NCI-H2227 treated with DMSO at 0.1 percent for 48 hours (cell line): ENCODE measurements at regions not wholly inside any gene's neighbourhood (a gene's known extent, or its start where the extent isn't known, plus 50 kb on each side); places are given as distances from the start of the nearest gene placed in this dataset.

Experiments used
- DNase-seq: peaks from one replicate; lab custom pipeline; 2025; lab: John Stamatoyannopoulos, UW

DNA sequence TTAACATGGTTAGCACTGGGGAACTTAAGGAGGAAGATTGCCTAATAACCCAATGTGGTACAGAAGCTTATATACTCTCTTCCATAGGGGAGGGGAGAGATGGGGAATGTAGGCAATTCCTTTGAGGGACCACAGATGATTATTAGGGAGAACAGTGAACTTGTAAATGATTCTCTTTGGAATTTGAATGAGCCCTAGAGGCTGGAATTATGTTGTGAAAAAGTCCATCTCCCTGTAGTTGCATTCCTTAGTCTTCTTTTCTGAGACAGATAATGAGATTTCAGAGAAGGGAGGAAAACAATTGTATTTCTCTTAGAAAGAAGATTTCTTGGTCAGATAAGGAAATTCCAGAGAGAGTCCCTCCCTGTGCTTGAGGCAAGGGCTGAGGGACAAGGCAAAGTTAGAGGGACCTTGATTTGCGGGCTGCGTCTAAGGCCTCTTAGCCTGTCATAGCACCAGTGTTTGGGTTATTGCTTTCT, 89.0 kb upstream of the HMCN1 start:
- DNase-seq = no peak

DNA sequence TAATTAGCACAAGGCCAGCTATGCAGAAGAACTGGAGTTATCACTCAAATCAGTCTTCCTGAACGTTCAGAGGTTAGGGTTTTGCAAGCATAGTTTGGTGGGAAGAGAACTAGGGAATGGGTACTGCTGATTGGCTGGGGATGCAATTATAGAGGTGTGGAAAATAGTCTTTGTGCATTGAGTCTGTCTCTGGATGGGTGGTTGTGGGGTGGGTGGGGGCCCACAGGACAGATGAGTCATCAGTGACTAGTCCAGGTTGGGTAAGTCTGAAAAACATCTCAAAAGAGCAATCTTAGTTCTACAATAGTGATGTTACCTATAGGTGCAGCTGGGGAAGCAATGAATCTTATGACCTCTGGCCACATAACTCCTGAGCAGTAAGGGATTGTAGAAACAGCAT, 89.7 kb upstream of the HMCN1 start:
- no peak for DNase-seq

- no peak for DNase-seq
Observed at GRCh38 chr1:185636848-185637247, 97.3 kb upstream of the HMCN1 start.

GRCh38 chr1:185634704-185635103, 99.5 kb upstream of the HMCN1 start:
- no peak for DNase-seq

DNA sequence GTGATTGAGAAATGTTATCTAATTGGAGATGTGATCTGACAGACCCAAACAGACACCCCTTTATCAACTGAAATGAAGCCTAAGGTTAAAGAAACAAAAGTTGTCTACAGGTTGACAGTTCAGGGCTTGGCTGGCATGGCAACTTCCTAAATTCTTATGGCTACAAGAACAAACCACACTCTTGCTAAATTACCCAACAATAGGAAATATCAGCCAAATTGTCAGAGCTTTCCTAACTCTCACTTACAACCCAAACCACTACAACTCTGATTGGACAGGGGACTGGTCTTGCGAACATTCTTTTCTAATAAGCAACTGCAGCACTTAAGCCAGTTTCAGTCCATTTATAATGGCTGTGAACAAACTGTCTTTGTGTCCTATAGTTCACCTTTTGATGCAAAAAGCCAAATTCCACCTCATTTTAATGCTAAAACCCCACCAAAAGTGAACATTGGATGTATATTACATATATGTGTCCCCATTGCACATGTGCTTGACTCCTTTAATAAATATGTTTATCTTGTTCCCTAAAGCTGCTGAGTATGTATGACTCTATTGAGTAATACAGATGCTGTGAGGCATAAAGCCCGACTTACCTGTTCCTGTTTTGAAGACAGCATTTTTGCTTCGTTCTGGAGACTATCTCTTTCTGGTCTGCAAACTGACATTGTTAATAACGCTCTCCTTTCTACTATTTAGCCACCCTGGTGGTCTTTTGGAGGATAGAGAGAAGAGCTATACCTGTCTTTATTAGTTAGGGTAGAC, 101.3 kb upstream of the HMCN1 start:
- no peak for DNase-seq

DNA sequence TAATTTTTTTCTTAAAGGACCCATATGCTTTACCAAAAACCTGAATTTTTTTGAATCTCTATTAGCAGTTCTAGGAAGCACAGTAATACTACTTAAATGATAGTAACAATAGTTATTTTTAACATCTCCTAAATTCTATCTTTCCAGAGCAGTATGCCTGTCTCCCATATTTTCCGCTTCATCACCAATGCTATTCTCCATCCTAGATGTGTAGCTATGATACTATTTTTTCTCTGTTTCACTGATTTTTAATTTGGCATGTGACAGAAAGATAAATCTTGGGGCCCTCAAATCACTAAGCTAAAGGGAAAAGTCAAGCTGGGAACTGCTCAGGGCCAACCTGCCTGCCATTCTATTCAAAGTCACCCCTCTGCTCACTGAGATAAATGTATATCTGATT, 102.3 kb upstream of the HMCN1 start:
- no peak for DNase-seq

DNA sequence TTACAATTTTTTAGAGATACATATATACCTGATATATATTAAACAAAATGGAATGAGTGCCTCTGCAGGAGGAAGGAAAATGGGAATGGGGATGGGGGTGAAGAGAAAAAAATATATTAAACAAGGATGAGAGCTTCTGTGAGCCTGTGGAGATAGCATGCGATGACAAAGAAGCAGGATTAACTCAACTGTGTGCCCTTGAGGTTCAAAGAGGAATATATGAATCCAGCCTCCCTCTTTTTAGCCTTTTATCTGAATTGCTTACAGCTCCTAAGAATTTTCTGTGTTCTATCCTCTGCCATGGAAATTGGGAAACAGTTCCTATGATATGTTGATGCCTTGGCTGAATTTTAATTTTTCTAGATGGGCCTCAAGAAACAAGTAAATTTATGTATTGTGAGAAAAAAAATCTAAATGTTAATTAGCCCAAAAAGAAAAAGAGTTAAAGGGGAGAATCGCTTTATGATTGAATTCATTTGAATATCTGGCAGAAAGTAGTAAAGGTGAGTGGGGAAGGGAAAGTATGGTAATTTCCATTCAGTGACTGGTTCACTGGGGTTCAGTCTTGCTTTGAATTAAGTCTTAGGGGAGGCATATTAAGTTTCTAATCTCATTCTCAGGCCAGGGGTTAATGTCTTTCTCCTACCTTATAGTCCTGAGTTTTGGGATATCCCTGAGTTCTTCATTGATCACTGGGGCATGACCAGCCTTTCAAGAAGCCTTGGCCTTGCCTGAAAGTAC, 106.3 kb upstream of the HMCN1 start:
- DNase-seq = no peak

- DNase-seq = no peak
Observed at GRCh38 chr1:185627171-185627570, 107.0 kb upstream of the HMCN1 start.

- no peak for DNase-seq
Observed at GRCh38 chr1:185626344-185626743, 107.8 kb upstream of the HMCN1 start.

DNA sequence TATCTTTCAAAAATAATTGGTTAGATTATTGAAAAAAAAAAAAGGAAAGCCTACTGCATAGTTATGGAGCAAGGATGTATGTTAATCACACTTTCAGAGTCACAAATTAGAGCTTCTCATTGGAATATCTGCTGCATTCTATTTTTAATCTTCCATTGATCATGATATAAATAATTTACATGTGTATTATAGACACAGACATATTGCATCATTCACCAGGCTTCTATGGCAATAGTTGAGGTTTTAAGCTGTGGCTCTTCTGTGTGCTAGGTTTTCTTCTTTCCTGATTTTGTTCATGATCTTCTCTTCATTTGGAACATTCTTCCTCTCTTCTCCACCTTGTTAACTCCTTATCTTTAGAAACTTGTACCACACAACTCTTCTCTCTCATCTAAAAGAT, 123.2 kb upstream of the HMCN1 start:
- no peak for DNase-seq

DNA sequence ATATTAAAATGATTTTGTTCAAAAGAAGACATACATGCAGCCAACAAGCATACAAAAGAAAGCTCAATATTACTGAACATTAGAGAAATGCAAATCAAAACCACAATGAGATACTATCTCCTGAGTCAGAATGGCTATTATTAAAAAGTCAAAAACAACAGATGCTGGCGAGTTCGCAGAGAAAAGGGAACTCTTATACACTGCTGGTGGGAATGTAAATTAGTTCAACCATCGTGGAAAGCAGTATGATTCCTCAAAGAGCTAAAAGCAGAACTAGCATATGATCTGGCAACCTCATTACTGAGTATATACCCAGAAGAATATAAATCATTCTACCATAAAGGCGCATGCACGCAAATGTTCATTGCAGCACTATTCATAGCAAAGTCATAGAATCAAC, 126.0 kb upstream of the HMCN1 start:
- no peak for DNase-seq

- DNase-seq = no peak
Observed at GRCh38 chr1:185603158-185603557, 131.0 kb upstream of the HMCN1 start.

GRCh38 chr1:185601189-185601588, 133.0 kb upstream of the HMCN1 start:
- no peak for DNase-seq

- DNase-seq = no peak
Observed at GRCh38 chr1:185600641-185601040, 133.6 kb upstream of the HMCN1 start.

- DNase-seq = no peak
Observed at GRCh38 chr1:185598332-185598731, 135.9 kb upstream of the HMCN1 start.

- DNase-seq = no peak
Observed at GRCh38 chr1:185595835-185596667, 138.1 kb upstream of the HMCN1 start.

GRCh38 chr1:185594786-185595410, 139.3 kb upstream of the HMCN1 start:
- DNase-seq = no peak

DNA sequence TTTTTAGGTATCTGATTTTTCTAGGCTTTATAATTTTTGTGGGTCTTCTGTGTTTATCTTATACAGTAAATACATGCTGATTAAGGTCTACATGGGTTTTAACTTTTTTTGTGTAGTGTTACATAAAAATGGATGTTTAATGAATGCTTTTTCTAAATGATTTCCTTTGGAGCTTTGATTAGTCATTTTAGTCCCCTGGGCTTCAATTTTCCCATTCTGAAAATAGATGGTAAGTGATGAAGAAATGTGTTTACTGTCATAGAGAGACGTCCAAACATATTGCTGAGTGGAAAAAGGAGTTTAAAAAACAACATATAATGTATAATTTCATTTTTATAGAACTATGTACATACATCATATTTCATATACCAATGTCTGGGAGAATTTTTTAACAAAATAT, 140.9 kb upstream of the HMCN1 start:
- no peak for DNase-seq

DNA sequence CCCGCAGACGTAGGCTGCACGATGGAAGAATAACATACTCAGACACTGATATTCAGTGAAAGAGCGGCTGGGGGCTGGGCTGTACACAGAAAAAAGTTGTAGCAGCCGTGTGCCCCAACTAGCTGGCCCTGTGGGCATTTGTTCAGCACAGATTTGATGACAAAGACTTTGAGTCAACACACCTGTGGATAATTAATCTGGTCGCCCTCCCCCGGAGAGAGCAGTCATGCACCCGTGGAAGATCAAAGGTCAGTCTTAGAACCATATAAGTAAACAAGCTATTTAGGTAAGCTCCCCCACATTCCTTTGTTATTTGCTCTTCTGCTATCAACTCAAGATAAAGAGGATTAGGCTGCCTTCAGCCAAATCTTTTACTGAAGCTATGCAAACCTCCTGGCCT, 148.4 kb upstream of the HMCN1 start:
- DNase-seq = no peak

DNA sequence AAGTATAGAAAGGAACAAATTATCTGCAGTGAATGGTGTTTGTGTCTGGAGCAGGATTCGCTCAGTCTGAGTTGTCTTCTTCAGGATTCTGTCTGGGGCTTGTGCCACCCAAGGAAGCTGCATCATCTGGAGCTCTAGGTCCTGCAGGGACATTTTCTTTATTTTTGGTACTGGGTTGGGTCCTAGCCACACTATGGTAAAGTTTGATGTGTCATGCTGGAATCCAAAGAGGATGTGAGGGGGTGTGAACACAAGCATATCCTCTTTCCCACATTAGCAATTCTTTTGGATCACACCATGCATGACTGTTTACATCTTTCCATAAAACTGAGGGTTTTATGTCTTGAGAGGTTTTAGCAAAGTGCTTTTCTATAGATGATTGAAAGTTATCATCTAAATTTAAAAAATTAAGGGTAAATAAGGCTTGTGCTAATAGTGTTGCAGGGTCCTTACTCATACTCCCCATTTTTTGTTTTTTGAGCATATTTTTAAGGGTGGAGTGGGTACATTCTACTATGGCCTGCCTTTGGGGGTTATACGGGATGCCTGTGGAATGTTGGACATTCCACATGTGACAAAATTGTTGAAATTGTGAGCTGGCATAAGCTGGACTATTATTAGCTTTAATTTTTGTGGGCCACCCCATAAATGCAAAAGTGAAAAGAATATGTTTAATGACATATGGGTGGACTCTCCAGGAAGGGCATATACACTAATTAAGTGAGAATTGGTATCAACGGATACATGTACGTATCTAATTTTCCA, 152.0 kb upstream of the HMCN1 start:
- no peak for DNase-seq

GRCh38 chr1:185581020-185581419, 153.2 kb upstream of the HMCN1 start:
- no peak for DNase-seq
